Stimulated activated CD4-positive, alpha-beta T cell treated with anti-CD3 and anti-CD28 coated beads, Interleukin-4, amount 100 ng/mL, for 48 hours (primary cell): ENCODE measurements at regions not wholly inside any gene's neighbourhood (a gene's known extent, or its start where the extent isn't known, plus 50 kb on each side); places are given as distances from the start of the nearest gene placed in this dataset.

Experiments
- DNase-seq, 2 donors: peaks; one replicate each; pipeline ENCODE4 v3.0.0-alpha.2; 2020; ENCODE audit warnings: low read depth in 2 of 2

- no peak for DNase-seq
These were observed 64.6 kb upstream of the GALNT15 start for GRCh38 chr3:16109929-16110328.

- no peak for DNase-seq
These were observed 61.5 kb upstream of the GALNT15 start for GRCh38 chr3:16112910-16113504.

GRCh38 chr3:16113704-16114103 lies 60.8 kb upstream of the GALNT15 start:
- no peak for DNase-seq

GRCh38 chr3:16114429-16114828 lies 60.1 kb upstream of the GALNT15 start:
- no peak for DNase-seq

- DNase-seq, result no peak
These were observed 59.5 kb upstream of the GALNT15 start for GRCh38 chr3:16114930-16115329.

- no peak for DNase-seq
These were observed 56.1 kb upstream of the GALNT15 start for GRCh38 chr3:16118396-16118795.

- DNase-seq, result no peak
These were observed 54.6 kb upstream of the GALNT15 start for GRCh38 chr3:16119887-16120286.

- no peak for DNase-seq
These were observed 53.1 kb upstream of the GALNT15 start for GRCh38 chr3:16121391-16121790.

GRCh38 chr3:16122155-16122554 lies 52.3 kb upstream of the GALNT15 start:
- no peak for DNase-seq

- no peak for DNase-seq
These were observed 51.8 kb upstream of the GALNT15 start for GRCh38 chr3:16122661-16123060.

- no peak for DNase-seq
These were observed 49.8 kb upstream of the GALNT15 start for GRCh38 chr3:16124636-16125035.
